ENCODE measurements at regions not wholly inside any gene's neighbourhood (a gene's known extent, or its start where the extent isn't known, plus 50 kb on each side); places are given as distances from the start of the nearest gene placed in this dataset.

- DNase-seq: no peak
These were observed 420.7 kb upstream of the USP24 start for GRCh38 chr1:55635856-55636255.

GRCh38 chr1:55634516-55634915 lies 419.4 kb upstream of the USP24 start:
- DNase-seq: no peak

GRCh38 chr1:55632906-55633305 lies 417.7 kb upstream of the USP24 start:
- no peak for DNase-seq

GRCh38 chr1:55632058-55632457 lies 416.9 kb upstream of the USP24 start:
- no peak for DNase-seq

GRCh38 chr1:55631509-55631908 lies 416.3 kb upstream of the USP24 start:
- DNase-seq: no peak

GRCh38 chr1:55626326-55626725 lies 411.2 kb upstream of the USP24 start:
- no peak for DNase-seq

GRCh38 chr1:55624766-55625165 lies 409.6 kb upstream of the USP24 start:
- no peak for DNase-seq

GRCh38 chr1:55623311-55623710 lies 408.1 kb upstream of the USP24 start:
- DNase-seq: no peak

GRCh38 chr1:55622074-55622473 lies 406.9 kb upstream of the USP24 start:
- DNase-seq: no peak

GRCh38 chr1:55618199-55618598 lies 403.0 kb upstream of the USP24 start:
- no peak for DNase-seq

GRCh38 chr1:55617288-55617982 lies 402.3 kb upstream of the USP24 start:
- no peak for DNase-seq

GRCh38 chr1:55612988-55613387 lies 397.8 kb upstream of the USP24 start:
- DNase-seq: no peak

GRCh38 chr1:55611123-55611522 lies 396.0 kb upstream of the USP24 start:
- no peak for DNase-seq

- DNase-seq: no peak
These were observed 395.0 kb upstream of the USP24 start for GRCh38 chr1:55610203-55610602.

- DNase-seq: no peak
These were observed 394.5 kb upstream of the USP24 start for GRCh38 chr1:55609630-55610029.

GRCh38 chr1:55605155-55605554 lies 390.0 kb upstream of the USP24 start:
- no peak for DNase-seq

- no peak for DNase-seq
These were observed 389.6 kb upstream of the USP24 start for GRCh38 chr1:55604749-55605148.

GRCh38 chr1:55604179-55604578 lies 389.0 kb upstream of the USP24 start:
- DNase-seq: no peak

- no peak for DNase-seq
These were observed 385.1 kb upstream of the USP24 start for GRCh38 chr1:55600242-55600641.

- no peak for DNase-seq
These were observed 382.7 kb upstream of the USP24 start for GRCh38 chr1:55597910-55598309.

- no peak for DNase-seq
These were observed 379.5 kb upstream of the USP24 start for GRCh38 chr1:55594701-55595100.

- no peak for DNase-seq
These were observed 378.1 kb upstream of the USP24 start for GRCh38 chr1:55593298-55593697.

- no peak for DNase-seq
These were observed 377.0 kb upstream of the USP24 start for GRCh38 chr1:55592122-55592521.

- no peak for DNase-seq
These were observed 374.6 kb upstream of the USP24 start for GRCh38 chr1:55589671-55590297.

- DNase-seq: no peak
These were observed 373.1 kb upstream of the USP24 start for GRCh38 chr1:55588309-55588708.
